ENCODE measurements at regions not wholly inside any gene's neighbourhood (a gene's known extent, or its start where the extent isn't known, plus 50 kb on each side); places are given as distances from the start of the nearest gene placed in this dataset.

DNA sequence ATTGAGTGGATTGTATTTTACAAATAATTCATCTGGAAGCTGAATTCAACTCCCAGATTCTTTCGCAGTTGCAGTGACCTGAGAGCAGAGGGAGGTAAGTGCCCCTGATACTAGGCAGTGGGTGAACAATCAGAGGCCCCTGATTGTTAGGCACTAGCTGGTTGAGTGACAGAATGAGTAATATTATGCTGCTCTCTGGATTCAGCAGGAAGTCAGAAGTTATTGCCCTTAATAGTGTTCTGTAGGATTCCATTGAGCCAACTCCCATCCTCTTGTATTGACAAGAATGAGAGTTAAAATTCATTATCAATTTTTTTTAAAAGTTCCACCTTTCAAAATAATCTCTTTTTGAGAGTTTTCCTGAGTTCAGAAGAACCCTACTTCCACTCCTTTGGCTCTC is 301.2 kb downstream of the DTWD2 start:
- ChIA-PET CTCF (no interaction called here), POLR2A (no interaction called here), RAD21 (ENCODE audit: unreplicated experiment) (no interaction called here), SMC1A (ENCODE audit: uncharacterized antibody, unreplicated experiment) (interaction anchor here (0.7 kb wide), 1 partner anchor 20 kb away, joined by 3 read pairs; no protein-coding TSS in a partner anchor)
- Histone ChIP-seq H3K79me2 (ENCODE audit: control insufficient read depth, insufficient read depth, low read length) (no peaks in the 10 kb centered on the region), H3K27me3 (replicated peaks in 1 of 2; ENCODE audit: control insufficient read depth in 2 of 2, insufficient read depth in 2 of 2, low read length in 1 of 2) (no peaks in the 10 kb centered on the region), H4K20me1 (ENCODE audit: control insufficient read depth, insufficient read depth) (no peaks in the 10 kb centered on the region), H3K9me3 (replicated peaks; ENCODE audit: control insufficient read depth, insufficient read depth, low read length) (no peaks in the 10 kb centered on the region), H3K4me1 (ENCODE audit: control insufficient read depth, insufficient read depth, low read length) (no peaks in the 10 kb centered on the region), H3K9ac (ENCODE audit: control insufficient read depth, insufficient read depth, low read length) (no peak overlapping the region), H3K27ac (ENCODE audit: control insufficient read depth, insufficient read depth) (no peak overlapping the region), H3K36me3 (ENCODE audit: control insufficient read depth in 2 of 2, insufficient read depth in 2 of 2, low read length in 1 of 2) (no peaks in the 10 kb centered on the region), H3K4me3 (no peak overlapping the region), H2AFZ (ENCODE audit: control insufficient read depth, low read depth, low read length) (no peak overlapping the region), H3K4me2 (ENCODE audit: control insufficient read depth, insufficient read depth) (no peak overlapping the region)
- DNase-seq (ENCODE audit: low read depth, low spot score) (no peak), FAIRE-seq (no peak), ATAC-seq (peak; percentile 62)
- TF ChIP-seq HDGF (IDR thresholded peaks at IDR 0.05), result no peak
- TF ChIP-seq LARP7 (IDR thresholded peaks at IDR 0.05), result no peak
- TF ChIP-seq CTCF (IDR thresholded peaks at IDR 0.05 in 2 of 3, conservative IDR thresholded peaks at IDR 0.05 in 1 of 3; ENCODE audit: control insufficient read depth in 2 of 3, extremely low read depth in 1 of 3, insufficient read depth in 1 of 3, low read depth in 3 of 3, low read length in 3 of 3), result no peak
- TF ChIP-seq POLR2AphosphoS5 (IDR thresholded peaks at IDR 0.05; ENCODE audit: low read length), result no peak
- no peak for TF ChIP-seq SMAD1 (IDR thresholded peaks at IDR 0.05; ENCODE audit: low read depth, partially characterized antibody)
- TF ChIP-seq RELB (IDR thresholded peaks at IDR 0.05; ENCODE audit: low read depth), result no peak
- no peak for TF ChIP-seq SREBF2 (IDR thresholded peaks at IDR 0.05; ENCODE audit: low read length)
- TF ChIP-seq BCL11A (IDR thresholded peaks at IDR 0.05; ENCODE audit: low read depth, low read length), result no peak
- TF ChIP-seq, protein P1, sequence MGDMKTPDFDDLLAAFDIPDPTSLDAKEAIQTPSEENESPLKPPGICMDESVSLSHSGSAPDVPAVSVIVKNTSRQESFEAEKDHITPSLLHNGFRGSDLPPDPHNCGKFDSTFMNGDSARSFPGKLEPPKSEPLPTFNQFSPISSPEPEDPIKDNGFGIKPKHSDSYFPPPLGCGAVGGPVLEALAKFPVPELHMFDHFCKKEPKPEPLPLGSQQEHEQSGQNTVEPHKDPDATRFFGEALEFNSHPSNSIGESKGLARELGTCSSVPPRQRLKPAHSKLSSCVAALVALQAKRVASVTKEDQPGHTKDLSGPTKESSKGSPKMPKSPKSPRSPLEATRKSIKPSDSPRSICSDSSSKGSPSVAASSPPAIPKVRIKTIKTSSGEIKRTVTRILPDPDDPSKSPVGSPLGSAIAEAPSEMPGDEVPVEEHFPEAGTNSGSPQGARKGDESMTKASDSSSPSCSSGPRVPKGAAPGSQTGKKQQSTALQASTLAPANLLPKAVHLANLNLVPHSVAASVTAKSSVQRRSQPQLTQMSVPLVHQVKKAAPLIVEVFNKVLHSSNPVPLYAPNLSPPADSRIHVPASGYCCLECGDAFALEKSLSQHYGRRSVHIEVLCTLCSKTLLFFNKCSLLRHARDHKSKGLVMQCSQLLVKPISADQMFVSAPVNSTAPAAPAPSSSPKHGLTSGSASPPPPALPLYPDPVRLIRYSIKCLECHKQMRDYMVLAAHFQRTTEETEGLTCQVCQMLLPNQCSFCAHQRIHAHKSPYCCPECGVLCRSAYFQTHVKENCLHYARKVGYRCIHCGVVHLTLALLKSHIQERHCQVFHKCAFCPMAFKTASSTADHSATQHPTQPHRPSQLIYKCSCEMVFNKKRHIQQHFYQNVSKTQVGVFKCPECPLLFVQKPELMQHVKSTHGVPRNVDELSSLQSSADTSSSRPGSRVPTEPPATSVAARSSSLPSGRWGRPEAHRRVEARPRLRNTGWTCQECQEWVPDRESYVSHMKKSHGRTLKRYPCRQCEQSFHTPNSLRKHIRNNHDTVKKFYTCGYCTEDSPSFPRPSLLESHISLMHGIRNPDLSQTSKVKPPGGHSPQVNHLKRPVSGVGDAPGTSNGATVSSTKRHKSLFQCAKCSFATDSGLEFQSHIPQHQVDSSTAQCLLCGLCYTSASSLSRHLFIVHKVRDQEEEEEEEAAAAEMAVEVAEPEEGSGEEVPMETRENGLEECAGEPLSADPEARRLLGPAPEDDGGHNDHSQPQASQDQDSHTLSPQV (IDR thresholded peaks at IDR 0.05), result no peak
- TF ChIP-seq, protein P2, sequence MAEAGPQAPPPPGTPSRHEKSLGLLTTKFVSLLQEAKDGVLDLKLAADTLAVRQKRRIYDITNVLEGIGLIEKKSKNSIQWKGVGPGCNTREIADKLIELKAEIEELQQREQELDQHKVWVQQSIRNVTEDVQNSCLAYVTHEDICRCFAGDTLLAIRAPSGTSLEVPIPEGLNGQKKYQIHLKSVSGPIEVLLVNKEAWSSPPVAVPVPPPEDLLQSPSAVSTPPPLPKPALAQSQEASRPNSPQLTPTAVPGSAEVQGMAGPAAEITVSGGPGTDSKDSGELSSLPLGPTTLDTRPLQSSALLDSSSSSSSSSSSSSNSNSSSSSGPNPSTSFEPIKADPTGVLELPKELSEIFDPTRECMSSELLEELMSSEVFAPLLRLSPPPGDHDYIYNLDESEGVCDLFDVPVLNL (IDR thresholded peaks at IDR 0.05; ENCODE audit: low read depth, low read length), result no peak
- in situ Hi-C loops (cut with MboI) (no loop called here), intact Hi-C loops (cut with micrococcal nuclease; ENCODE audit: unreplicated experiment) (no loop called here)
- WGBS (ENCODE audit: insufficient coverage, insufficient replicate concordance, low lambda C conversion rate, missing lambda C conversion rate), result 92% methylated on average over 1 of the region's 1 CpG
- BruUV-seq (replicated peaks), result no TSS peak

Data from GM12878 (cell line).